ENCODE measurements at regions not wholly inside any gene's neighbourhood (a gene's known extent, or its start where the extent isn't known, plus 50 kb on each side); places are given as distances from the start of the nearest gene placed in this dataset.

DNA sequence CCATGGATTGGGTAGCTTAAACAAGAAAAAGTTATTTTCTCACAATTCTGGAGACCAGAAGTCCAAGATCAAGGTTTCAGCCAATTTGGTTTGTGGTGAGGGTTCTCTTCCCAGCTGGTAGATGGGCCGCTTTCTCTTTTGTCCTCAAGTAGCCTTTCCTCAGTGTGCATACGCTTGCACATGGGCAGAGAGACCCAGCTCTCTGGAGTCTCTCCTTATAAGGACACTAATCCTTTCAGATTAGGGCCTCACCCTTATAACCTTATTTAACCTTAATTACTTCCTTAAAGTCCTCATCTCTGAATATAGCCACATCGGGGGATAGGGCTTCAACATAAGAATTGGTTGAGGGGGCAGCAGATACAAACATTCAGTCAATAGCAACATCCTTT is 68.4 kb upstream of the NLK start:
- no peak for DNase-seq

DNA sequence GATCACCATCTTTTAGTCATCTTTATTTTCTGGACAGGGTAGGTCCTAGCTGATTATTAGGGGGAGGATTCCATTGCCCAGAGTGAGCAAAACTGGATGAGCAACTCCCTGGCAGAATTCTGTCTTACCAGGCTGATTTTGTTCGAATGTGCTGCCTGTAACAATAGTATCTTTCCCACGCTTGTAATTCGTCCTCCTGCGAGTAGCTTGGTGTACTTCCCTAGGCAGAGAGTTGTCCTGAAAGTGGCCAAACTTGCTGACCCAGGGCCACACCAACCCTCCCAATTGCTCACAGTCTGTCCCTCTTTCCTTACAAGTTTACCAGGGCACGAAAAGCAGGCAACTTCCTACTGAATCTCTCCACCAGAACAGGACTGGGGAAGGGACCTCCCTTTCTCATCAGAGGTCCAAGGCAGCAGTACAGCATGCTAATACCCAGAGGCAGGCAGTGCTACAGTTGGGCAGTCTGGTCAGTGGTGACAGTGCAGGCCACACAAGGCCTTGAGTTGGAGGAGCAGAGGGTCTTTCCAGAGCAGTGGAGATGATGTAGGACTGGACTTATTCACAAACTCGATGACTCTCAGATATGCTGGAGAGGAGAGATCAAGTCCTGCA is 67.8 kb upstream of the NLK start:
- DNase-seq: no peak

DNA sequence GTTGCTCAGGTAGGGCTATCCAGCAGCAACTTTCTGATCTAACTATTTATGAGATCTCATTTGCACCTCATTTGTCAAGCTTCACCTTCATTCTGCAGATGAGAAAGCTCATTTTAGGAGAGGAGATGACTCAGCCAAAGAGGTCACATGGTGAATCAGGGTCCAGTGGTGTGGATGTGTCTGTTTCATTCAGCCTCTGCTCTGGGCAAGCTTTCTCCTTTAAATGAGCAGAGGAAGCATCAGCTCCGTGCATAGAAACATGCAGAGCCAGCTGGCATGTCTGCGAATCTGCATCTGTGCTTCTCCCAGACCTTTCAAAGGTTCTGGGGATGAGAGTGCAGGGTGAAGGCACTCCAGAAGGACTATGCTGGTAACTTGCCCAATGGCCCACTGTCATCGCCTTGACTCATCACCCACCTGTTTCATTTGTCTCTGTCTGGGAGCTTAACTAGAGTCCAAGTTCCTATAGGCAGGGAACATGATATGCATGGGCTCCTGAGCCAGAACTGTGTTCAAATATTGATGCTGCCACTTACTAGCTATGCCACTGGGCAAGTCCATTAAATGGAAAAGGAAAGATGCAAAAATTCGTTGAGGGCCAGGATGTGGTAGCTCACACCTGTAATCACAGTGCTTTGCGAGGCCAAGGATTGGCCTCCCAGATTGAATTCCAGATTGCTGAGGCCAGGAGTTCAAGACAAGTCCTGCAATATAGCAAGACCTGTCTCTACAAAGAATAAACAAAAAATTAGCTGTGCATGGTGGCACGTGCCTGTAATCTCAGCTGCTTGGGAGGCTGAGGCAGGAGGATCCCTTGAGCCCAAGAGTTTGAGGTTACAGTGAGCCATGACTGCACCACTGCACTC is 67.1 kb upstream of the NLK start:
- no peak for DNase-seq

DNA sequence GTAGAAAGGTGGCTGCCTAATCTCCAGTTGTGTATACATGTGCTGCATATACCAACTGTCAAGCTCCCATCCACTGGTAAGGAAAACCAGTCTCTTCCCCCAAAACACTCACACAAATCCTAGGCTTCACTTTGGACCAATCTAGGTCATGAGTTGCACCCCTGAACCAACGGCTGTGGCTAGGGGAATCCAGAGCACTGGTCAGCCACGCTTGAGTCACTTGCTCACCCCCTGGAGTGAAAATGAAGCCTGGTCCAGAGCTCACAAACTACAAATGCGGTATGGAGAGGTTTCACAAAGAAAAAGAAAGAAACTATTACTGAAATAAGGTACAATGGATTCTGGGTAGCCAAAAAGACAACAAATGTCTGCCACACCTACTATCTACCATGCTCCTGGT is 66.1 kb upstream of the NLK start:
- DNase-seq: no peak

DNA sequence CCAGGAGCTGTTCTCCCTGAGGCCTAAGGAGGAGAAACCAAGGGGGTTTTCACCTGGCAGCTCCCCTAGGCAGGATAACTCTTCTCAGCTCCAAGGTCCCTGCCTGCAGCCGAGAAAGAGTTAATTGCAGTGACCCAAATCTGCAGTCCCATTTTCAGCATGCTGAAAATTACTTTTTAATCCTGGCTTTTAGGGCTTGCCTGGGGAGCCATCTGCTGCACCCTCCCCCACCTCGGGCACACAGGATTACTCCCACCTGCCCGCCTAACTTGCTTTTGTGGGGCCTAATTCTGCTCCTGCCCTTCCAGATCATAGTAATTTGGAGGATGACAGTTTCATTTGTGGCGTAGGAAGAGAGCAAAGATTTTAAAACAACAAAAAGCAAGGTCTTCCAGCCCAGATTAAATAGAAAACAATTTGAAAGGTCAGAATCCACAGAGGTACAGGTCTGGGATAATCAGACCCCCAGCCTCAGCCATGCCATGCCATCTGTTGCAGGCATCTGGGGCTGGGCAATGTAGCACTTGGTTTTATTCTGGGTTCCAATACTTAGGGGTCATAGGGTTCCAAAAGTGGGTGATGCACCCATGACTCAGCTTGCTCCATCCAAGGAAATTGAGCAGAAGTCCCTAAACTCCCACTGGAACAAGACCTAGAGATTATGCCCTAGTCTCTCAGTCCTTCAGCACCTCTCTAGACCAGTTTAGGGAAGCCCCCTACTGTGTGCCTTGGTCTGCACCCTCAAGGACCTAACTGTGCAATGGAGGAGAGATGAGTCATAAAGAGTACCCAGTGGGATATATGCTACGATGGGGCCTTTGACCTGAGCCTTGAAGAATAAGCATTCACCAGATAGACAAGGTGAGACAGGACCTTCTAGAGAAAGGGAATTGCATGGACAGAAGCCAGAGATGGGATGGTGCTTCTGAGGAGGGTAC is 64.5 kb upstream of the NLK start:
- DNase-seq: no peak

DNA sequence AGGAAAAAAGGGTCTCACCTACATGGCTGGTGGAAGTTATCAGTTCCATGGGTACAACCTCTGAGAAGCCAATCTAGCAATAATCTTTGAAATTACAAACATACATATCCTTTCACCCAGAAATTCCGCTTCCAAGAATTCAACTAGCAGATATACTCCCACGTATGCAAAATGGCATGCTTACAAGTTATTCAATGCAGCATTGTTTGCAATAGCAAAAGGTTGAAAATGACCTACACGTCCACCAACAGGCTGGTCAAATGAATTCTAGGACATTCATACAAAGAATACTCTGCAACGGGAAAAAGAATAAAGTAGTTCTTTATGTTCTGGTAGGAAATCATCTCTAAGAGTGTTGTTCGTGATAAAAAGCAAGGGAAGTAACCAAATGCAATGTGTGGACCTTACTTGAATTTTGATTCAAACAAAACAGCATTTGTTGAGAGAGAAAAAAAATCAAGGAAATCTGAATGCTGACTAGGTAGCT is 63.7 kb upstream of the NLK start:
- DNase-seq: no peak

- DNase-seq: peak; percentile 69
Observed at GRCh38 chr17:27980043-27980442, 62.4 kb upstream of the NLK start.

DNA sequence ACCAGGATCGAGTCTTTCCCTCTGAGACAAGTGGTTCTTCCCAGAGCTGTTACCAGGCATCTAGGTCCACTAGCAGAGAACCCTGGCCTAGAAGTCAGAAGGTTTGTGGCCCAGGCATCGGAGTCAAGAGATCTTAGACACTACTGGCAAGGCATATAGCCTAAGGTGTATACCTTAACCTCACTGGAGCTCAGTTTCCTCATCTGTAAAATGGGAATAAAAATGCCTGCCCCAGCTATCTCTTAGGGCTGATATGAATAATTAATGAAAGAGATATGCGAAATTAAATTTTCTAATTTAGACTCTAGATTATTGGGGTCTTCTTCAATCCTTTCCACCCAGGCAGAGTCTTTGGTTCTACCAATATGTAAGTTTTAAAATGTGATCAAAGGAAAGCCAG is 60.5 kb upstream of the NLK start:
- no peak for DNase-seq

GRCh38 chr17:27982688-27983087 is 59.8 kb upstream of the NLK start:
- DNase-seq: no peak

GRCh38 chr17:27983853-27984252 is 58.6 kb upstream of the NLK start:
- no peak for DNase-seq

GRCh38 chr17:27984404-27984803 is 58.1 kb upstream of the NLK start:
- DNase-seq: no peak

DNA sequence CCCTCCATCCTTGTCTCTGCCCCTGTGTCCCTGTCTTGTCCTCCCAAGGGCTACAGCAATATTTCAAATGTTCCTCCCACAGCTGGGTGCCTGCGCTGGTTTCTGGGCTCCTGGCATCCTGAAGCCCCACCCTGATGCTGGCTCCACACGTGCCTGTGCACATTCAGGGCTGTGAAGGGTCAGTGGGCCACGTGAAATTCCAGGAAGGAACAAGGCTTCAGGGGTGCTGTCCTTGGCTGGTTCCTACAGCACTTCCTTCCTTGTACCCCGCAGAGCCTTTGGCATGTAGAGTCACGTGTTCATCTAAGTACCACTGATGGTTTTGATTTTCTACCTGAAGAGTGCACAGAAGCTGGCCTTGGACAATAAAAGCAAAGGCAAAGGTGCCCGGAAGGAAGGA is 57.7 kb upstream of the NLK start:
- no peak for DNase-seq

GRCh38 chr17:27985306-27985705 is 57.2 kb upstream of the NLK start:
- DNase-seq: no peak

- DNase-seq: no peak
Observed at GRCh38 chr17:27985736-27986399, 56.6 kb upstream of the NLK start.

GRCh38 chr17:27986805-27987684 is 55.4 kb upstream of the NLK start:
- no peak for DNase-seq

GRCh38 chr17:27989046-27989445 is 53.4 kb upstream of the NLK start:
- no peak for DNase-seq

DNA sequence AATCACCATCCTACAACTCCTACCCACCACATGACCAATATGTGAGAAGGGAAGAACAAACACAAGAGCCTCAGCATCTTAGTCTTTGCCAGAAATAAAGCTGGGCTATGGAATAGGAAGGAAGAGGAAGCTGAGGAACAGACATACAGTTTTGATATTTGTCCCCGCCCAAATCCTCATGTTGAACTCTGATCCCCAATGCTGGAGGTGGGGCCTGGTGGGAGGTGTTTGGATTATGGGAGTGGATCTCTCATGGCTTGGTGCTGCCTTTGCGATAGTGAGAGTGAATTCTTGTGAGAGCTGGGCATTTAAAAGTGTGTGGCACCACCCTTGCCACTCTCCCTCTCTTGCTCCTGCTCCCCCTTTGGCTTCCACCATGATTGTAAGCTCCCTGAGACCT is 52.4 kb upstream of the NLK start:
- DNase-seq: no peak

DNA sequence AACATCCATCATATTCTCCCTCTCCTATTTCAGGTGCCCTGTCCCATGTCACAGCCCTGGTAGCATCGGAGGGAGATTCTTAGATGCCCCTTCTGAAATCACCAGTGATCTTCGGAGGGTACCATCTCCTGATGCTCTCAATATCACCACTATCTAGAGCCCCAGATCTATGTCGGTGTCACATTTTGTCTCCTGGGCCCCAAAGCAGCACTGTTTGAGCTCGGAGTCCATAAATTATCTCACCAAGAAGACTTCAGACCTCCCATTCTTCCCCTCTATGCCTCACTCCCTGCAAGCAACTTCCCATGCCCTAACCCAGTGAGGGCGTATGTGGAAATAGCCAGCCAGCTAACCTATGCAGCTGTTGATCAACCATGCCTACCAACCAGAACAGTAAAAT is 51.5 kb upstream of the NLK start:
- DNase-seq: no peak

DNA sequence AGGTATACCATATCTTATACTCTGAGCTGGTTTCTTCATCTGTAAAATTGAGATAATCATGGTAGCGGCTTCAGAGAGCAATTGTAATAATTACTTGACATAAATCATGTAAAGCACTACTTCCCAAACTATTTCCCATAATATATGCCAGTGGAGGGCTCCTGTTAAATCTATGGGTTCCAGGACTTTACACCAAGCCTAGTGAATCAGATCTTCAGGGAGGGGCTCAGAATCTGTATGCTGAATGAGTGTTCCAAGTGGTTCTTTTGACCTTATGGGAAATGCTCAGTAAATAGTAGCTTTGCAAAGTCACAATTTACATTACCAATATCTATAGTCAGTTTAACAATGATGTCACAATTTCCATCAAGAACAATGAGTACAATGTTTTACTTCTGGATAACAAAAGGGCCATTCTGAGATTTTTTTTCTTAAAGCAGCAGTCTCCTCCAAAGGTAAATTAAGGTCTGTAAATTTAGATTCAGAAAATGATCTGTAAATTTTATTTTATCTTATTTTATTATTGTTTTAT is 50.9 kb upstream of the NLK start:
- no peak for DNase-seq

Data from fibroblast of skin of back (primary cell).